OCI-LY1 (cell line): ENCODE measurements at regions not wholly inside any gene's neighbourhood (a gene's known extent, or its start where the extent isn't known, plus 50 kb on each side); places are given as distances from the start of the nearest gene placed in this dataset.

Experiments used
- EZH2 ChIP-seq: fragments of 200-600 bp; sonication (generic), shearing (Covaris generic); IDR thresholded peaks from 2 replicates; pipeline ENCODE4 v1.8.0; 2017; ENCODE audit warnings: borderline replicate concordance, mixed run types, mild to moderate bottlenecking, antibody characterized with exemption, low read length, moderate library complexity, mixed read lengths
- TF ChIP-seq, protein P1 (sequence below): fragments of 200-600 bp; sonication (generic), shearing (Covaris generic); IDR thresholded peaks from 2 replicates; pipeline ENCODE4 v1.5.1; 2017; ENCODE audit warnings: mild to moderate bottlenecking, antibody characterized with exemption, low read length, moderate library complexity, mixed read lengths

DNA sequence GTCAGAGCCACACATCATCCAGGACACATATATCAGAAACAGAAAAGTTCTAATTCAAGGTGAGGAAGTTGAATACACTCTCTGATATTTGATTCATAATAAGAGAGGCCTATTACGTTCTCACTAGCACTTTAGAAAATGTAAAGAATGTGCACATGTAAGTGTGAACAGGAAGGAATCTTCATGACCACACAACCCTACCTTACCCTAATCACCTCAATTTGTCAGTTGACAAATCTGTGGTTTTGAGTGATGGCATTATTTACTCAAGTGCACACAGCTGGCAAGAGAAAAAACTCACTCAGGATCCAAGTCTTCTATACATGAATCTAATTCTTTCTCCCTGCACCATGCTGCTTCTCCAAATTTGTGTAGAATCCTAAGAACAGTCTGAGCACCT, 445.8 kb downstream of the SUCLA2 start:
- TF ChIP-seq EZH2 = no peak
- TF ChIP-seq, protein P1, sequence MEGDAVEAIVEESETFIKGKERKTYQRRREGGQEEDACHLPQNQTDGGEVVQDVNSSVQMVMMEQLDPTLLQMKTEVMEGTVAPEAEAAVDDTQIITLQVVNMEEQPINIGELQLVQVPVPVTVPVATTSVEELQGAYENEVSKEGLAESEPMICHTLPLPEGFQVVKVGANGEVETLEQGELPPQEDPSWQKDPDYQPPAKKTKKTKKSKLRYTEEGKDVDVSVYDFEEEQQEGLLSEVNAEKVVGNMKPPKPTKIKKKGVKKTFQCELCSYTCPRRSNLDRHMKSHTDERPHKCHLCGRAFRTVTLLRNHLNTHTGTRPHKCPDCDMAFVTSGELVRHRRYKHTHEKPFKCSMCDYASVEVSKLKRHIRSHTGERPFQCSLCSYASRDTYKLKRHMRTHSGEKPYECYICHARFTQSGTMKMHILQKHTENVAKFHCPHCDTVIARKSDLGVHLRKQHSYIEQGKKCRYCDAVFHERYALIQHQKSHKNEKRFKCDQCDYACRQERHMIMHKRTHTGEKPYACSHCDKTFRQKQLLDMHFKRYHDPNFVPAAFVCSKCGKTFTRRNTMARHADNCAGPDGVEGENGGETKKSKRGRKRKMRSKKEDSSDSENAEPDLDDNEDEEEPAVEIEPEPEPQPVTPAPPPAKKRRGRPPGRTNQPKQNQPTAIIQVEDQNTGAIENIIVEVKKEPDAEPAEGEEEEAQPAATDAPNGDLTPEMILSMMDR = no peak
